HG03175 (cell line): ENCODE measurements at regions not wholly inside any gene's neighbourhood (a gene's known extent, or its start where the extent isn't known, plus 50 kb on each side); places are given as distances from the start of the nearest gene placed in this dataset.
A peak's percentile ranks its signal among the peaks of the same experiment; 100 is the strongest.

ENCODE experiments used
- ATAC-seq: cut with Tn5 transposase; IDR thresholded peaks from one replicate; pipeline ENCODE4 v1.9.1; 2021; ENCODE audit warnings: mild to moderate bottlenecking, moderate library complexity; ENCODE audit not compliant: unreplicated experiment

GRCh38 chr12:18966954-18967353, 162.6 kb upstream of the PLEKHA5 start:
- no peak for ATAC-seq

- no peak for ATAC-seq
Measured at GRCh38 chr12:18967814-18968213, 161.7 kb upstream of the PLEKHA5 start.

- ATAC-seq = no peak
Measured at GRCh38 chr12:18969512-18969911, 160.0 kb upstream of the PLEKHA5 start.

GRCh38 chr12:18970603-18971002, 158.9 kb upstream of the PLEKHA5 start:
- ATAC-seq = no peak

GRCh38 chr12:18971932-18972331, 157.6 kb upstream of the PLEKHA5 start:
- ATAC-seq = no peak

- ATAC-seq = no peak
Measured at GRCh38 chr12:18975933-18976332, 153.6 kb upstream of the PLEKHA5 start.

- no peak for ATAC-seq
Measured at GRCh38 chr12:18979401-18980126, 150.0 kb upstream of the PLEKHA5 start.

GRCh38 chr12:18981732-18982131, 147.8 kb upstream of the PLEKHA5 start:
- peak; percentile 50 for ATAC-seq

- peak; percentile 69 for ATAC-seq
Measured at GRCh38 chr12:18982226-18982949, 147.1 kb upstream of the PLEKHA5 start.

GRCh38 chr12:18983854-18984253, 145.7 kb upstream of the PLEKHA5 start:
- no peak for ATAC-seq

- ATAC-seq = no peak
Measured at GRCh38 chr12:18990856-18991255, 138.7 kb upstream of the PLEKHA5 start.

GRCh38 chr12:18992336-18992735, 137.2 kb upstream of the PLEKHA5 start:
- no peak for ATAC-seq

- ATAC-seq = no peak
Measured at GRCh38 chr12:18998343-18999261, 130.9 kb upstream of the PLEKHA5 start.

- no peak for ATAC-seq
Measured at GRCh38 chr12:19000836-19001235, 128.7 kb upstream of the PLEKHA5 start.

GRCh38 chr12:19002216-19002615, 127.3 kb upstream of the PLEKHA5 start:
- ATAC-seq = no peak

GRCh38 chr12:19003141-19003540, 126.4 kb upstream of the PLEKHA5 start:
- no peak for ATAC-seq

GRCh38 chr12:19003987-19004619, 125.4 kb upstream of the PLEKHA5 start:
- ATAC-seq = no peak

GRCh38 chr12:19005257-19005801, 124.2 kb upstream of the PLEKHA5 start:
- no peak for ATAC-seq

GRCh38 chr12:19006626-19007137, 122.9 kb upstream of the PLEKHA5 start:
- ATAC-seq = no peak

- ATAC-seq = no peak
Measured at GRCh38 chr12:19008102-19008501, 121.4 kb upstream of the PLEKHA5 start.
